GM12872 (cell line): ENCODE measurements at regions not wholly inside any gene's neighbourhood (a gene's known extent, or its start where the extent isn't known, plus 50 kb on each side); places are given as distances from the start of the nearest gene placed in this dataset.

Experiments used
- TF ChIP-seq, protein P1 (sequence below): IDR thresholded peaks from 3 replicates; pipeline ENCODE4 v1.5.1; 2011; ENCODE audit warnings: low read depth, mild to moderate bottlenecking, low read length, moderate library complexity; ENCODE audit not compliant: insufficient read depth

DNA sequence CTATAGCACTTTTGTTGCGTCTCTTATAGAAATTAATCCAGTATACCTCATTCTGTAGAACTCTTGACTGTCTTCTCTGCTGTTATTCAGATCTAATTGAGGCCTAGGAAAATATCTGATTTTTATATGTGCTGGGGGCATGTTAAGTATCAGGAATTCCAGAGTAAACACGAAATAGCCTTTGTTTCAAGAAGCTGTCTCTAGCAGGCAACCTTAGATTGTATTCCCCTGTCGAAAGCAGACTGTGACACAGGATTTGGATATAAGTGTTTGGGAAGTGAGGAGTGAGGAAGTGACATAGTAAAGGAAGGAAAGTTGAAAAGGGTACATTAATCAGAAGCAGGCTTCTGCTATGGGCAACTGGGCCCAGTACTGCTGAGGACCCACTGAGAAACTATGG is 72.1 kb upstream of the RASA1 start:
- TF ChIP-seq, protein P1, sequence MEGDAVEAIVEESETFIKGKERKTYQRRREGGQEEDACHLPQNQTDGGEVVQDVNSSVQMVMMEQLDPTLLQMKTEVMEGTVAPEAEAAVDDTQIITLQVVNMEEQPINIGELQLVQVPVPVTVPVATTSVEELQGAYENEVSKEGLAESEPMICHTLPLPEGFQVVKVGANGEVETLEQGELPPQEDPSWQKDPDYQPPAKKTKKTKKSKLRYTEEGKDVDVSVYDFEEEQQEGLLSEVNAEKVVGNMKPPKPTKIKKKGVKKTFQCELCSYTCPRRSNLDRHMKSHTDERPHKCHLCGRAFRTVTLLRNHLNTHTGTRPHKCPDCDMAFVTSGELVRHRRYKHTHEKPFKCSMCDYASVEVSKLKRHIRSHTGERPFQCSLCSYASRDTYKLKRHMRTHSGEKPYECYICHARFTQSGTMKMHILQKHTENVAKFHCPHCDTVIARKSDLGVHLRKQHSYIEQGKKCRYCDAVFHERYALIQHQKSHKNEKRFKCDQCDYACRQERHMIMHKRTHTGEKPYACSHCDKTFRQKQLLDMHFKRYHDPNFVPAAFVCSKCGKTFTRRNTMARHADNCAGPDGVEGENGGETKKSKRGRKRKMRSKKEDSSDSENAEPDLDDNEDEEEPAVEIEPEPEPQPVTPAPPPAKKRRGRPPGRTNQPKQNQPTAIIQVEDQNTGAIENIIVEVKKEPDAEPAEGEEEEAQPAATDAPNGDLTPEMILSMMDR = no peak

DNA sequence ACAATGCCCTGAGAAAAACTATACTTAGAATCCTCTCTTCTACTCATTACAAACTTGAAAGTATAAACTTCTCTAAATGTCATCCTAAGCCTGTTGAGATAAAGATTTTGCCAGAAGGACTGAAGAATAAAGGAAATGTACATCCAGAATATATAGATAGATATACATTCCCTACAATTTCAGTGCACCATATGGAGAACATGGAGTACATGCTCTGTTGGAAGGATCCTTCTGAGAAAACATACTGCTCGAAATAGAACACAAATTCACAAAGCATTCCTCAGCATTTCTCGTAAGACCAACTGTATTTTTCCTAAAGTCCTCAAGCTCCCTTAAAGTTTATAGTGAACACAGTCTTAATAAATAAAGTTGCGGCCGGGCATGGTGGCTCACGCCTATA is 69.7 kb upstream of the RASA1 start:
- TF ChIP-seq, protein P1 = no peak

DNA sequence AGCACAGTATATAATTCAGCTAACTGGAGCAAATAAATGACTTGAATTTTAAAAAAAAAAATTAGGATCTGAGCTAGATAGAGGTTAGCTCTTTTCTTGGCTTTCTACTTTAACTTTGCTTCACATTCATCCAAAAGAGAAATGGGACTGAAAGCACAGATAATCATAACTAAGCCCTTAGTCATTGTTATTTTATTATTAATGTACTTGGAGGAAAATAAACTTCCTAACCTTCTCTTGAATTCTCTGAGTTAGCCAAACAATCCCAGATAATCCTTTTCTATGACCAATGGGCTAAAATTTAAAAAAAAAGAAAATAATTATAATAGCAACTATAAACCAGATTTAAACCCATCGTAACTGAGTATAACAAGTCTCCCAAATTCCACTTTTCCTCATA is 57.6 kb upstream of the RASA1 start:
- TF ChIP-seq, protein P1 = no peak

DNA sequence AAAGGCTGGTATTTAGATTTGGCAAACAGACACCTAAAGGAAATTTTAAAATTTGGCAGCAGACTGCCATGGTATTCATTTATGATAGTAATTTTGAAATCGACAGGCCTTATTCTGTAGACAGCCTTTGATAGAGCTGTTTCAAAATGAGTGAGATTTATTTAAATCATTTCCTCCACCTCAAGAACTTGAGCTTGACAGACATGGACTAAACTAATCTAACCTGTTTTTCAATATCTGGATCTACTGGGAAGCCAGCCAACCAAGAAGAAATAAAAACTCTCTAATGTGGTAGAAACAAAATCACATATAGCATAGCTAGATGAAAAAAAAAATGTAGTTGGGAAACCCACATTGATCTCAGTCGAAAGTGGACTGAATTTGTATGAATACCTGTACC is 56.9 kb upstream of the RASA1 start:
- TF ChIP-seq, protein P1 = no peak

DNA sequence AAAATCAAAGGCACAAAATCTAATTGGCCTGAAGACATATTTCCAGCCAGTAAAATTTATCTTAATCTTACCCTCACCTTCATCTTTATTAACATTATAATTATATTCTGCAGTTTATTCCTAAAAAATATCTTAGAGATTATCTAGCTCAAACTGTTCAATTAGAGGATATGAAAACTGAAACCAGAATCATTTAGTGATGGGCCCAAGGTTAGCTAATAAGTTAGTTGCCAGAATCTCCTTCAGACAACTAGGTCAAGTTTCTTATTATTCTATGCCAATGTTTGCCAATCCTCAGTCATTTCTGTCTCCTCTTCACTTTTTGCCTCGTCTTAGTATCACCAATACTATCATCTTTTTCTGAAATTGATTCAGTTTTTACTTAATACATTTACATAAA is 56.0 kb upstream of the RASA1 start:
- TF ChIP-seq, protein P1 = no peak
